BJ (cell line): ENCODE measurements at regions not wholly inside any gene's neighbourhood (a gene's known extent, or its start where the extent isn't known, plus 50 kb on each side); places are given as distances from the start of the nearest gene placed in this dataset.

Source experiments
- CTCF ChIA-PET: fragments of 350-600 bp; formaldehyde crosslinking; extraction: SDS; loops from one replicate; lab custom pipeline; 2021; ENCODE audit warnings: antibody characterized with exemption, inconsistent platforms; lab: Yijun Ruan, JAX
- POLR2A ChIA-PET: fragments of 300-600 bp; sonication (Branson Sonifier 250); formaldehyde crosslinking; extraction: SDS; loops from one replicate; lab custom pipeline; 2021; ENCODE audit warnings: antibody characterized with exemption; lab: Charles Lee
- DNase-seq: peaks from one replicate; pipeline ENCODE4 v3.0.0-alpha.2; 2011; ENCODE audit warnings: low read depth
- H3K27me3 ChIP-seq: 2 replicates; pipeline ENCODE4 v1.6.0; 2011; ENCODE audit warnings: low read length; ENCODE audit not compliant: control insufficient read depth, insufficient read depth
- H3K36me3 ChIP-seq: 2 replicates; pipeline ENCODE4 v1.5.1; 2011; ENCODE audit warnings: low read length; ENCODE audit not compliant: control insufficient read depth, insufficient read depth
- H3K4me3 ChIP-seq: 2 replicates; pipeline ENCODE4 v1.5.1; 2011; ENCODE audit warnings: low read depth, mild to moderate bottlenecking, control low read depth, low read length
- CTCF ChIP-seq: IDR thresholded peaks from 2 replicates; pipeline ENCODE4 v1.5.1; 2011; ENCODE audit warnings: low read depth, mild to moderate bottlenecking, control low read depth, inconsistent platforms, low read length, moderate library complexity; ENCODE audit not compliant: insufficient read depth

- DNase-seq, result peak; percentile 81
- no peak overlapping the region for H3K4me3 ChIP-seq
- TF ChIP-seq CTCF, result peak; percentile 16; the same call in 1 of the 2 replicates
- POLR2A ChIA-PET, result interaction anchor here (0.5 to 0.6 kb wide), 2 partner anchors 129 to 190 kb away, joined by 3 read pairs; no protein-coding TSS in a partner anchor
- H3K36me3 ChIP-seq, result no peaks in the 10 kb centered on the region
- no peaks in the 10 kb centered on the region for H3K27me3 ChIP-seq
- CTCF ChIA-PET, result interaction anchor here (0.6 to 1.3 kb wide), 6 partner anchors 16 to 357 kb away, joined by 3 read pairs; no protein-coding TSS in a partner anchor
Observed at GRCh38 chr10:94052866-94053791, 59.4 kb downstream of the PLCE1 start.

GRCh38 chr10:94059178-94059883, 65.6 kb downstream of the PLCE1 start:
- no peak for TF ChIP-seq CTCF
- ChIA-PET POLR2A (no interaction called here), CTCF (interaction anchor here (1.5 kb wide), 1 partner anchor 9 kb away, joined by 3 read pairs; no protein-coding TSS in a partner anchor)
- no peak for DNase-seq
- H3K36me3 ChIP-seq, result no peaks in the 10 kb centered on the region
- no peaks in the 10 kb centered on the region for H3K27me3 ChIP-seq
- H3K4me3 ChIP-seq, result no peak overlapping the region

- POLR2A ChIA-PET, result no interaction called here
- CTCF ChIA-PET, result interaction anchor here (0.5 to 1.6 kb wide), 2 partner anchors 184 to 259 kb away, joined by 3 to 4 read pairs; no protein-coding TSS in a partner anchor
- DNase-seq, result no peak
- no peaks in the 10 kb centered on the region for H3K27me3 ChIP-seq
- TF ChIP-seq CTCF, result no peak
- no peak overlapping the region for H3K4me3 ChIP-seq
- no peaks in the 10 kb centered on the region for H3K36me3 ChIP-seq
Observed at GRCh38 chr10:94061026-94061425, 67.3 kb downstream of the PLCE1 start.

GRCh38 chr10:94062611-94063010, 68.9 kb downstream of the PLCE1 start:
- DNase-seq, result no peak
- Histone ChIP-seq H3K27me3 (no peaks in the 10 kb centered on the region), H3K4me3 (no peak overlapping the region), H3K36me3 (no peaks in the 10 kb centered on the region)
- ChIA-PET POLR2A (no interaction called here), CTCF (no interaction called here)
- TF ChIP-seq CTCF, result no peak

GRCh38 chr10:94065362-94065761, 71.6 kb downstream of the PLCE1 start:
- Histone ChIP-seq H3K27me3 (no peaks in the 10 kb centered on the region), H3K36me3 (no peaks in the 10 kb centered on the region), H3K4me3 (no peak overlapping the region)
- no peak for DNase-seq
- no peak for TF ChIP-seq CTCF
- POLR2A ChIA-PET, result no interaction called here
- CTCF ChIA-PET, result interaction anchor here (1.0 kb wide), 1 partner anchor 53 kb away, joined by 3 read pairs; no protein-coding TSS in a partner anchor
